ENCODE measurements at regions not wholly inside any gene's neighbourhood (a gene's known extent, or its start where the extent isn't known, plus 50 kb on each side); places are given as distances from the start of the nearest gene placed in this dataset.

GRCh38 chr2:22812065-22812680 is 572.8 kb upstream of the KLHL29 start (continued):
- no peak for TF ChIP-seq EGR1 (IDR thresholded peaks at IDR 0.05; ENCODE audit: low read depth)
- TF ChIP-seq ZBTB33 (IDR thresholded peaks at IDR 0.05; ENCODE audit: extremely low read depth, insufficient replicate concordance, low read length), result no peak
- TF ChIP-seq EZH2 (IDR thresholded peaks at IDR 0.05), result no peak
- TF ChIP-seq, protein P1, sequence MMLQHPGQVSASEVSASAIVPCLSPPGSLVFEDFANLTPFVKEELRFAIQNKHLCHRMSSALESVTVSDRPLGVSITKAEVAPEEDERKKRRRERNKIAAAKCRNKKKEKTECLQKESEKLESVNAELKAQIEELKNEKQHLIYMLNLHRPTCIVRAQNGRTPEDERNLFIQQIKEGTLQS (IDR thresholded peaks at IDR 0.05), result no peak
- no peak for TF ChIP-seq ZFX (IDR thresholded peaks at IDR 0.05)
- TF ChIP-seq, protein P2, sequence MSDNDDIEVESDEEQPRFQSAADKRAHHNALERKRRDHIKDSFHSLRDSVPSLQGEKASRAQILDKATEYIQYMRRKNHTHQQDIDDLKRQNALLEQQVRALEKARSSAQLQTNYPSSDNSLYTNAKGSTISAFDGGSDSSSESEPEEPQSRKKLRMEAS (IDR thresholded peaks at IDR 0.05), result no peak
- TF ChIP-seq JUND (IDR thresholded peaks at IDR 0.05), result no peak

- intact Hi-C loops (cut with micrococcal nuclease), result no loop called here
- peaks cover 0 to 2% of the 10 kb centered on the region in 2 experiments; a peak in 1 of 4 replicates for H3K9me3 ChIP-seq (ENCODE audit: control insufficient read depth in 1 of 2, insufficient read depth in 1 of 2, low read depth in 1 of 2, low read length in 2 of 2)
- BruUV-seq (replicated peaks), result no TSS peak
- TF ChIP-seq SRF (IDR thresholded peaks at IDR 0.05; ENCODE audit: low read depth) (no peak), JUND (IDR thresholded peaks at IDR 0.05) (no peak), FOSL1 (IDR thresholded peaks at IDR 0.05; ENCODE audit: low read depth) (no peak), EGR1 (IDR thresholded peaks at IDR 0.05; ENCODE audit: low read depth) (no peak), POLR2AphosphoS5 (IDR thresholded peaks at IDR 0.05; ENCODE audit: low read depth, low read length) (no peak), SP1 (IDR thresholded peaks at IDR 0.05; ENCODE audit: low read depth) (no peak), CEBPB (IDR thresholded peaks at IDR 0.05; ENCODE audit: low read depth) (no peak), TCF7L2 (IDR thresholded peaks at IDR 0.05; ENCODE audit: borderline replicate concordance, extremely low read depth, insufficient read depth, insufficient read length) (no peak), EZH2phosphoT487 (IDR thresholded peaks at IDR 0.05; ENCODE audit: borderline replicate concordance) (no peak), ZNF274 (IDR thresholded peaks at IDR 0.05; ENCODE audit: low read depth, low read length) (no peak), CBX3 (IDR thresholded peaks at IDR 0.05; ENCODE audit: low read depth) (no peak), REST (IDR thresholded peaks at IDR 0.05; ENCODE audit: low read depth) (no peak), ELF1 (IDR thresholded peaks at IDR 0.05; ENCODE audit: borderline replicate concordance, low read depth) (no peak)
- TF ChIP-seq, protein P3, sequence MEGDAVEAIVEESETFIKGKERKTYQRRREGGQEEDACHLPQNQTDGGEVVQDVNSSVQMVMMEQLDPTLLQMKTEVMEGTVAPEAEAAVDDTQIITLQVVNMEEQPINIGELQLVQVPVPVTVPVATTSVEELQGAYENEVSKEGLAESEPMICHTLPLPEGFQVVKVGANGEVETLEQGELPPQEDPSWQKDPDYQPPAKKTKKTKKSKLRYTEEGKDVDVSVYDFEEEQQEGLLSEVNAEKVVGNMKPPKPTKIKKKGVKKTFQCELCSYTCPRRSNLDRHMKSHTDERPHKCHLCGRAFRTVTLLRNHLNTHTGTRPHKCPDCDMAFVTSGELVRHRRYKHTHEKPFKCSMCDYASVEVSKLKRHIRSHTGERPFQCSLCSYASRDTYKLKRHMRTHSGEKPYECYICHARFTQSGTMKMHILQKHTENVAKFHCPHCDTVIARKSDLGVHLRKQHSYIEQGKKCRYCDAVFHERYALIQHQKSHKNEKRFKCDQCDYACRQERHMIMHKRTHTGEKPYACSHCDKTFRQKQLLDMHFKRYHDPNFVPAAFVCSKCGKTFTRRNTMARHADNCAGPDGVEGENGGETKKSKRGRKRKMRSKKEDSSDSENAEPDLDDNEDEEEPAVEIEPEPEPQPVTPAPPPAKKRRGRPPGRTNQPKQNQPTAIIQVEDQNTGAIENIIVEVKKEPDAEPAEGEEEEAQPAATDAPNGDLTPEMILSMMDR (IDR thresholded peaks at IDR 0.05 in 2 of 3, conservative IDR thresholded peaks at IDR 0.05 in 1 of 3; ENCODE audit: borderline replicate concordance in 1 of 3, insufficient read depth in 1 of 3, low read depth in 2 of 3, low read length in 2 of 3), result no peak
These were observed 567.8 kb upstream of the KLHL29 start for GRCh38 chr2:22817197-22817596.

More at GRCh38 chr2:22817197-22817596, 567.8 kb upstream of the KLHL29 start:
- Histone ChIP-seq H4K20me1 (ENCODE audit: insufficient read depth) (no peaks in the 10 kb centered on the region), H3K4me2 (ENCODE audit: low read length) (no peak overlapping the region), H3K27ac (ENCODE audit: low read depth, low read length) (no peak overlapping the region), H3K9me2 (ENCODE audit: insufficient read depth) (no peaks in the 10 kb centered on the region), H3K79me2 (ENCODE audit: insufficient read depth, low read length) (no peaks in the 10 kb centered on the region), H3K9ac (ENCODE audit: low read length) (no peak overlapping the region), H3K36me3 (ENCODE audit: control insufficient read depth in 1 of 2, insufficient read depth in 2 of 2, low read length in 2 of 2) (no peaks in the 10 kb centered on the region), H3K27me3 (ENCODE audit: insufficient read depth, low read length) (no peaks in the 10 kb centered on the region), H3K4me3 (replicated peaks in 1 of 2; ENCODE audit: low read depth in 1 of 2, low read length in 2 of 2) (no peak overlapping the region), H3K4me1 (ENCODE audit: control insufficient read depth in 1 of 2, insufficient read depth in 2 of 2, low read length in 2 of 2) (no peaks in the 10 kb centered on the region), H2AFZ (ENCODE audit: low read depth, low read length, poor library complexity, severe bottlenecking) (no peak overlapping the region)
- ATAC-seq, result no peak
- POLR2A ChIA-PET, result no interaction called here
- CTCF ChIA-PET, result no interaction called here
- no peak for DNase-seq (ENCODE audit: low read depth, low spot score)
- RAD21 ChIA-PET (ENCODE audit: low non-redundant PET in 1 of 2, low total read pairs in 2 of 2, uncharacterized antibody in 2 of 2, unreplicated experiment in 2 of 2), result no interaction called here
